Right lobe of liver (tissue), 4 donors: ENCODE measurements at regions not wholly inside any gene's neighbourhood (a gene's known extent, or its start where the extent isn't known, plus 50 kb on each side); places are given as distances from the start of the nearest gene placed in this dataset.

Source experiments
- CTCF ChIP-seq, 4 donors: fragments of 200-600 bp in 3 of 4; fragments of 450-650 bp in 1 of 4; IDR thresholded peaks; one replicate each; pipeline versions ENCODE4 v1.5.1 to v1.8.0; 2016 to 2022; ENCODE audit warnings: antibody characterized with exemption in 4 of 4, mild to moderate bottlenecking in 2 of 4
- POLR2A ChIP-seq: fragments of 450-650 bp; IDR thresholded peaks from one replicate; pipeline ENCODE4 v1.6.1; 2017; ENCODE audit warnings: antibody characterized with exemption, mild to moderate bottlenecking
- donor health status: DM: no; HTN: no; CAD: no.
- donor health status: DM: no; HTN: no; CAD: no.
- donor health status: DM: no; HTN: yes; CAD: no.

GRCh38 chr5:57871496-57871895 lies 388.9 kb upstream of the ACTBL2 start:
- no peak for TF ChIP-seq CTCF (IDR thresholded peaks at IDR 0.05)
- TF ChIP-seq POLR2A = no peak
